NB4 (cell line): ENCODE measurements at regions not wholly inside any gene's neighbourhood (a gene's known extent, or its start where the extent isn't known, plus 50 kb on each side); places are given as distances from the start of the nearest gene placed in this dataset.
"Not testable (repeated sequence)": the region's sequence is repeated elsewhere in the genome, so short reads cannot be mapped to it uniquely, and the experiment has no call there.

ENCODE experiments used
- DNase-seq: peaks from one replicate; pipeline ENCODE4 v3.0.0; 2010; ENCODE audit warnings: low read depth
- H3K4me3 ChIP-seq: one replicate; pipeline ENCODE4 v1.5.1; 2011; ENCODE audit warnings: mild to moderate bottlenecking, low read depth, low read length, moderate library complexity
- MYC ChIP-seq: IDR thresholded peaks from 2 replicates; pipeline ENCODE4 v1.6.1; 2011; ENCODE audit warnings: low read depth, low read length
- POLR2A ChIP-seq: IDR thresholded peaks from 2 replicates; pipeline ENCODE4 v1.6.1; 2011; ENCODE audit warnings: mild to moderate bottlenecking; ENCODE audit not compliant: insufficient read length; ENCODE audit errors: extremely low read depth
- TF ChIP-seq, protein P1 (sequence below): IDR thresholded peaks from 2 replicates; pipeline ENCODE4 v1.6.1; 2011; ENCODE audit warnings: low read depth, low read length
- TF ChIP-seq, protein P2 (sequence below): IDR thresholded peaks from one replicate; pipeline ENCODE4 v1.5.1; 2012; ENCODE audit warnings: low read depth, low read length

DNA sequence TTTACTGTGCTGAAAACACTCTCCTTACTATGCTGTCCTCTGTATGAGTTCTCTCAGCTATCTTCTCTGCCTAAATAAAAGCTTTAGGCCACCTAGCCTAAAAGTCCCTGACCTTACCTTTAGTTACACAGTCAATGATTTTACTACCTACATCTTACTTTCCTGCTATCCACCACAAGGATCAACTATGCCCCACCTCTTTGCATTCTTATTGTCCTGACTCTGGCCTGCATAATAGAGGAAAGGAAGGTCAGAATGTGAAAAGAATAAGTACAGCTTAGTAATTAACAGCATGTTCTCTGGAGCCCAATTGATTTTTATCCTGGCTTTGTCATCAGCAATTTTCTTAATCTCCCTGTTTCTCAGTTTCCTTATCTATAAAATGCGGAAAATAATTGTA is 1257.8 kb downstream of the RPA4 start:
- TF ChIP-seq, protein P1, sequence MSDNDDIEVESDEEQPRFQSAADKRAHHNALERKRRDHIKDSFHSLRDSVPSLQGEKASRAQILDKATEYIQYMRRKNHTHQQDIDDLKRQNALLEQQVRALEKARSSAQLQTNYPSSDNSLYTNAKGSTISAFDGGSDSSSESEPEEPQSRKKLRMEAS = no peak
- TF ChIP-seq POLR2A (no peak), MYC (no peak)
- TF ChIP-seq, protein P2, sequence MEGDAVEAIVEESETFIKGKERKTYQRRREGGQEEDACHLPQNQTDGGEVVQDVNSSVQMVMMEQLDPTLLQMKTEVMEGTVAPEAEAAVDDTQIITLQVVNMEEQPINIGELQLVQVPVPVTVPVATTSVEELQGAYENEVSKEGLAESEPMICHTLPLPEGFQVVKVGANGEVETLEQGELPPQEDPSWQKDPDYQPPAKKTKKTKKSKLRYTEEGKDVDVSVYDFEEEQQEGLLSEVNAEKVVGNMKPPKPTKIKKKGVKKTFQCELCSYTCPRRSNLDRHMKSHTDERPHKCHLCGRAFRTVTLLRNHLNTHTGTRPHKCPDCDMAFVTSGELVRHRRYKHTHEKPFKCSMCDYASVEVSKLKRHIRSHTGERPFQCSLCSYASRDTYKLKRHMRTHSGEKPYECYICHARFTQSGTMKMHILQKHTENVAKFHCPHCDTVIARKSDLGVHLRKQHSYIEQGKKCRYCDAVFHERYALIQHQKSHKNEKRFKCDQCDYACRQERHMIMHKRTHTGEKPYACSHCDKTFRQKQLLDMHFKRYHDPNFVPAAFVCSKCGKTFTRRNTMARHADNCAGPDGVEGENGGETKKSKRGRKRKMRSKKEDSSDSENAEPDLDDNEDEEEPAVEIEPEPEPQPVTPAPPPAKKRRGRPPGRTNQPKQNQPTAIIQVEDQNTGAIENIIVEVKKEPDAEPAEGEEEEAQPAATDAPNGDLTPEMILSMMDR = no peak
- H3K4me3 ChIP-seq = no peak overlapping the region
- no peak for DNase-seq

- DNase-seq = no peak
- TF ChIP-seq, protein P1 = no peak
- TF ChIP-seq MYC = no peak
- TF ChIP-seq, protein P2 = no peak
- no peak for TF ChIP-seq POLR2A
Observed at GRCh38 chrX:98191003-98191402, 1307.3 kb downstream of the RPA4 start.

DNA sequence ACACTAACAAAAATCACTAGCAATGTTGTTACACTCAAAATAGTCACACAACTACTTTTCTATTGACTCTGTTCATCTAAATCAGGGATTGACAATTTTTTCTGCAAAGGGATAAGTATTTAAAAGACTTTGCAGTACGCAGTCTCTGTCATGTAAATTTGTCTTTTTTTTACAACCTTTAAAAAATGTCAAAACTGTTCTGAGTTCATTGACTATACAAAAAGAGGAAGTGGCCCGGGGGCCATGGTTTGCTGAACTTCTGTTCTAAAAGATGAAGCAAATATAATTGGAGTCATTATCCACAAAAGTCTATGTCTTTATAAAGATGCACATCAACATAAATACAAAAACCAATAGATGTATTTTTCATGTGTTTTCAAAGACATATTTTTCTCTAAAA is 1310.3 kb downstream of the RPA4 start:
- peak; percentile 11 for DNase-seq

More at GRCh38 chrX:98191003-98191402, 1307.3 kb downstream of the RPA4 start:
- no peak overlapping the region for H3K4me3 ChIP-seq

DNA sequence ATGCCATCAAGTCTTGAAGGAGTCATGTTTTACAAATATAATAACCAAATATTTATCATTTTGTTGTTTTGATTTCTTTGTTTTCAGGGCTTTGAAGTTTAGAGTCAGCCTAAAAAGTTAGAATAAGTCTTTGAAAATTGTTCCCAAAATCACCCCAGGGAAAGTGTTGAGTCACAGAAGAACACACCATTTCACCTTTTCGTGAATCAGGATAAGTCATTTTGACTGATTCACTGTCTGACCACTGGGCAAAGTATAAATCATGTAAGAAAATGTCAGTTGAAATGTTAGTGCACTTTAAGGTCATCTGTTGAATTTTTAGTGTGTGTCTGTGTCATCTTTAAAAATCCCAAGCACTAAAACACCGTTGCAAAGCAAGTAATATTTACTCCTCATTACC is 1320.1 kb downstream of the RPA4 start:
- TF ChIP-seq POLR2A = no peak
- TF ChIP-seq, protein P2 = no peak
- no peak for TF ChIP-seq MYC
- TF ChIP-seq, protein P1 = no peak
- no peak for DNase-seq

More for the DNA sequence above, 1310.3 kb downstream of the RPA4 start:
- no peak for TF ChIP-seq POLR2A
- TF ChIP-seq, protein P2 = no peak
- TF ChIP-seq, protein P1 = no peak
- TF ChIP-seq MYC = no peak
- no peak overlapping the region for H3K4me3 ChIP-seq

DNA sequence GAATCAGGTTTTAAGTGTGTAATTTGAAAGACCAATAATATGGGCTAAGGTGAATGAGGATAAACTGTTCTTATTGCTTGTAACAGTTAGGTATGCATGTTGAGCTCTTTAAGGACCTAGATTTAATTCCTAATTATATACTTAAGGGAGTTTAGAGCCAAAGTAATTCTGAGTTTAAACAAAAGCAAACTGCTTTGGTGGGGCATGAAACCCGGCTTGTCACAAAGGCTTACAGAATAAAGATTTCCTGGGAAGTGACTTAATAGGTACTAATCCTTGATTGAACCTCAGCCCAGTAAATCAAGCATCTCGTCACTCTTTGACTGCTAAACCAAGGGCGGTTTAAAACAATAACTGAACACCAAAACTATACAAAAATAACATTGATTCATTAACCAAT is 1324.2 kb downstream of the RPA4 start:
- no peak overlapping the region for H3K4me3 ChIP-seq
- DNase-seq = no peak
- TF ChIP-seq POLR2A = no peak
- TF ChIP-seq, protein P1 = no peak
- TF ChIP-seq MYC = no peak
- TF ChIP-seq, protein P2 = no peak

More for the DNA sequence above, 1320.1 kb downstream of the RPA4 start:
- H3K4me3 ChIP-seq = no peak overlapping the region

DNA sequence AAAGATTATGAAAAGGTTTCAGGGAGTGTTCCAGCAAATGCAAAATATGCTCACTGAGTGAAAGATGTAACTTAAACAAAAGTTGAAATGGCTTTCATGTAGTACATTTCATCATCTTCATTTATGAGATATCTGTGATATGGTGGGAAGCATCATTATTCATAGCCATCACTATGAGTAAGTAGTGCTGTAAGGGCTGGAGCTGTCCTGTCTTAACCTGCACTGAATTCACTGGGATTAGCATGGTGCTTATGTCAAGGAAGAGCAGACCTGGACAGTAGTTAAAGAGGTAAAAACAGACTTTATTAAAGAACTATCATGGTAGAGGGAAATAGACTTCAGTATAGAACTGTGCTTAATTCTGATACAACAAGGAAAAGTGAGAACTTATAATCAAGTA is 1347.3 kb downstream of the RPA4 start:
- no peak for DNase-seq
- TF ChIP-seq, protein P1 = no peak
- no peak for TF ChIP-seq MYC
- TF ChIP-seq, protein P2 = no peak
- TF ChIP-seq POLR2A = no peak
- H3K4me3 ChIP-seq = no peak overlapping the region

DNA sequence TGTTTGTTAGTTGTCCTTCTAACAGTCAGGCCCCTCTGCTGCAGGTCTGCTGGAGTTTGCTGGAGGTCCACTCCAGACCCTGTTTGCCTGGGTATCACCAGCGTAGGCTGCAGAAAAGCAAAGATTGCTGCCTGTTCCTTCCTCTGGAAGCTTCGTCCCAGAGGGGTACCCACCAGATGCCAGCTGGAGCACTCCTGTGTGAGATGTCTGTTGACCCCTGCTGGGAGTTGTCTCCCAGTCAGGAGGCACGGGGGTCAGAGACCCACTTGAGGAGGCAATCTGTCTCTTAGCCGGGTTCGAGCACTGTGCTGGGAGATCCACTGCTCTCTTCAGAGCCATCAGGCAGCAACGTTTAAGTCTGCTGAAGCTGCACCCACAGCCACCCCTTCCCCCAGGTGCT is 1356.4 kb downstream of the RPA4 start:
- not testable (repeated sequence) for H3K4me3 ChIP-seq, DNase-seq
